Upper lobe of left lung (tissue), 6 donors: ENCODE measurements at regions not wholly inside any gene's neighbourhood (a gene's known extent, or its start where the extent isn't known, plus 50 kb on each side); places are given as distances from the start of the nearest gene placed in this dataset.

Experiments used
- ATAC-seq, 2 donors: fragments of 200-7000 bp; cut with Tn5 transposase; one replicate each; pipeline ENCODE4 v1.9.1; 2022; ENCODE audit warnings: mild to moderate bottlenecking in 2 of 2, moderate library complexity in 2 of 2; ENCODE audit not compliant: low FRiP score in 2 of 2
- DNase-seq, 2 donors: peaks; one replicate each; pipeline ENCODE4 v3.0.0-alpha.2; 2019 to 2020
- H3K27ac ChIP-seq, 4 donors: fragments of 200-600 bp; sonication (generic); one replicate each; pipeline ENCODE4 v1.5.1; 2016 to 2019
- H3K27me3 ChIP-seq, 4 donors: fragments of 200-600 bp; sonication (generic); one replicate each; pipeline ENCODE4 v1.5.1; 2017 to 2019
- H3K36me3 ChIP-seq, 4 donors: fragments of 200-600 bp; sonication (generic); one replicate each; pipeline ENCODE4 v1.5.1; 2016 to 2019
- H3K4me1 ChIP-seq, 4 donors: fragments of 200-600 bp; sonication (generic); one replicate each; pipeline ENCODE4 v1.5.1; 2018 to 2019
- H3K4me3 ChIP-seq, 4 donors: fragments of 200-600 bp; sonication (generic); one replicate each; pipeline ENCODE4 v1.5.1; 2017 to 2019; ENCODE audit warnings: mild to moderate bottlenecking in 2 of 4, moderate library complexity in 1 of 4
- H3K9me3 ChIP-seq, 4 donors: fragments of 200-600 bp; sonication (generic); one replicate each; pipeline ENCODE4 v1.5.1; 2018 to 2019
- EP300 ChIP-seq, 4 donors: sonication (generic); formaldehyde crosslinking; IDR thresholded peaks; one replicate each; pipeline ENCODE4 v1.5.1; 2017; ENCODE audit warnings: antibody characterized with exemption in 4 of 4, control low read depth in 2 of 4
- POLR2A ChIP-seq, 4 donors: fragments of 450-650 bp; IDR thresholded peaks; one replicate each; pipeline ENCODE4 v1.5.1; 2016 to 2017; ENCODE audit warnings: antibody characterized with exemption in 4 of 4, mild to moderate bottlenecking in 2 of 4
- POLR2AphosphoS5 ChIP-seq, 2 donors: sonication (generic); formaldehyde crosslinking; IDR thresholded peaks; one replicate each; pipeline ENCODE4 v1.5.1; 2017; ENCODE audit warnings: antibody characterized with exemption in 2 of 2
- WGBS, 2 donors: methylation state at CpG; one replicate each; pipeline ENCODE4 v1.1.5; 2017 to 2018; 5-methylcytosine and 5-hydroxymethylcytosine counted together
- TF ChIP-seq, protein P1 (sequence below), 6 experiments: fragments of 450-650 bp in 4 of 6; fragments of 200-600 bp in 2 of 6; sonication (generic) in 2 of 6; IDR thresholded peaks; one replicate each; pipeline ENCODE4 v1.5.1; 2016 to 2019; ENCODE audit warnings: antibody characterized with exemption in 6 of 6
- donor health status: DM: no; HTN: no; CAD: no; lungs with moderate emphysema.
- donor health status: DM: no; HTN: yes; CAD: no; lungs with severe emphysema.

DNA sequence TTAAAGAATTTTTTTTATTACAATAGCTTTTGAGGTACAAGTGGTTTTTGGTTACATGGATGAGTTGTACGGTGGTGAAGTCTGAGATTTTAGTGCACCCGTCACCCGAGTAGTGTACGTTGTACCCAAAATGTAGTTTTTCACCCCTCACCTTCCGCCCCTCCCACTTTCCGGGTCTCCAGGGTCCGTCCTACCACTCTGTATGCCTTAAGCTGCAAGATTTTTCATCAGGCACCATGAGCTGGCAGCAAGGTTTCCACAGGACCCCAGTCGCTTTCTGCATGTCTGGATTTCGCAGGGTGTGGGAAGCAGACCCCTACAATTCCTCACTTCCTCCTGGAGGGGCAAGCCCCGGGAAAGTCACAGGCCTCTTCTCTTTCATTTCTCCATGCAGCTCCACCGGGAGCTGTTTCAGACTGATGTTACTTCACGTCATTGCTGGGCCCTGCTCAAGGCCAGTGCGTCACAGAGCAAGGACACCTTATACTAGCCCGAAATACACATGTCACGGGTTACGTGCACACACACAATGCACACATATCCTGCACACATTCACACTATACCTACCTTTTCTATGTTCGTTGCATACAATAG, 179.1 kb downstream of the ZFP36L2 start:
- WGBS, 2 donors = 86 to 87% methylated on average over 17 of the region's 17 CpGs
- H3K27ac ChIP-seq = no peak overlapping the region
- ATAC-seq = peak in 1 of 2 donors; percentile 3

DNA sequence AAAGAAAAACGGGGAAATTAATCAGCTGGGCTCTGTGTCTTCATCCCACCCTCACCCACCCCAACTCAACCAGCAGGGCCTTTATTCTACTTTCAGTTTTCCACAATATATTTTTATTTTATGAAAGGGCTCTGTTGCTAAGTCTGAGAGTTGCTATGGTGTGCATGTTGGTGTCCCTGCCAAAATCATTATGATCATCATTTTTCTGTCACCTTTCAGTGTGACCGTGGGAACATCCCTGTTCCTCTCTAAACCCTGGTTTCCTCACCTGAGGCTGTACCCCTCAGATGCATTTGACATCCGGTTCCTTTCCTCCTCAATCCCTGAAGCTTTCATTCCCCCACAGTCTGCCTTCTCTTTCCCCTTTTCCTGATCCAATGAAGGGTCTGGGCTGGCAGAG, 180.5 kb downstream of the ZFP36L2 start:
- ATAC-seq = no peak
- Histone ChIP-seq H3K4me1 (peaks cover 4 to 11% (median 6%) of the 10 kb centered on the region in 4 donors), H3K36me3 (no peaks in the 10 kb centered on the region), H3K9me3 (no peaks in the 10 kb centered on the region), H3K27me3 (no peaks in the 10 kb centered on the region), H3K4me3 (no peak overlapping the region), H3K27ac (no peak overlapping the region)
- 84 to 91% methylated on average over 3 of the region's 3 CpGs for WGBS, 2 donors
- TF ChIP-seq POLR2A (IDR thresholded peaks at IDR 0.05) = no peak
- TF ChIP-seq, protein P1, sequence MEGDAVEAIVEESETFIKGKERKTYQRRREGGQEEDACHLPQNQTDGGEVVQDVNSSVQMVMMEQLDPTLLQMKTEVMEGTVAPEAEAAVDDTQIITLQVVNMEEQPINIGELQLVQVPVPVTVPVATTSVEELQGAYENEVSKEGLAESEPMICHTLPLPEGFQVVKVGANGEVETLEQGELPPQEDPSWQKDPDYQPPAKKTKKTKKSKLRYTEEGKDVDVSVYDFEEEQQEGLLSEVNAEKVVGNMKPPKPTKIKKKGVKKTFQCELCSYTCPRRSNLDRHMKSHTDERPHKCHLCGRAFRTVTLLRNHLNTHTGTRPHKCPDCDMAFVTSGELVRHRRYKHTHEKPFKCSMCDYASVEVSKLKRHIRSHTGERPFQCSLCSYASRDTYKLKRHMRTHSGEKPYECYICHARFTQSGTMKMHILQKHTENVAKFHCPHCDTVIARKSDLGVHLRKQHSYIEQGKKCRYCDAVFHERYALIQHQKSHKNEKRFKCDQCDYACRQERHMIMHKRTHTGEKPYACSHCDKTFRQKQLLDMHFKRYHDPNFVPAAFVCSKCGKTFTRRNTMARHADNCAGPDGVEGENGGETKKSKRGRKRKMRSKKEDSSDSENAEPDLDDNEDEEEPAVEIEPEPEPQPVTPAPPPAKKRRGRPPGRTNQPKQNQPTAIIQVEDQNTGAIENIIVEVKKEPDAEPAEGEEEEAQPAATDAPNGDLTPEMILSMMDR (IDR thresholded peaks at IDR 0.05) = no peak
- TF ChIP-seq POLR2AphosphoS5 (IDR thresholded peaks at IDR 0.05) = no peak
- TF ChIP-seq EP300 (IDR thresholded peaks at IDR 0.05) = no peak
- no peak for DNase-seq

More for the DNA sequence above, 179.1 kb downstream of the ZFP36L2 start:
- TF ChIP-seq POLR2AphosphoS5 (IDR thresholded peaks at IDR 0.05) = no peak
- no peak for TF ChIP-seq POLR2A (IDR thresholded peaks at IDR 0.05)
- TF ChIP-seq, protein P1 (IDR thresholded peaks at IDR 0.05) = no peak
- no peak for TF ChIP-seq EP300 (IDR thresholded peaks at IDR 0.05)
- no peak overlapping the region for H3K4me3 ChIP-seq
- no peaks in the 10 kb centered on the region for H3K9me3 ChIP-seq
- H3K4me1 ChIP-seq = peaks cover 4 to 11% (median 6%) of the 10 kb centered on the region in 4 donors
- no peak for DNase-seq
- H3K36me3 ChIP-seq = no peaks in the 10 kb centered on the region
- H3K27me3 ChIP-seq = no peaks in the 10 kb centered on the region

DNA sequence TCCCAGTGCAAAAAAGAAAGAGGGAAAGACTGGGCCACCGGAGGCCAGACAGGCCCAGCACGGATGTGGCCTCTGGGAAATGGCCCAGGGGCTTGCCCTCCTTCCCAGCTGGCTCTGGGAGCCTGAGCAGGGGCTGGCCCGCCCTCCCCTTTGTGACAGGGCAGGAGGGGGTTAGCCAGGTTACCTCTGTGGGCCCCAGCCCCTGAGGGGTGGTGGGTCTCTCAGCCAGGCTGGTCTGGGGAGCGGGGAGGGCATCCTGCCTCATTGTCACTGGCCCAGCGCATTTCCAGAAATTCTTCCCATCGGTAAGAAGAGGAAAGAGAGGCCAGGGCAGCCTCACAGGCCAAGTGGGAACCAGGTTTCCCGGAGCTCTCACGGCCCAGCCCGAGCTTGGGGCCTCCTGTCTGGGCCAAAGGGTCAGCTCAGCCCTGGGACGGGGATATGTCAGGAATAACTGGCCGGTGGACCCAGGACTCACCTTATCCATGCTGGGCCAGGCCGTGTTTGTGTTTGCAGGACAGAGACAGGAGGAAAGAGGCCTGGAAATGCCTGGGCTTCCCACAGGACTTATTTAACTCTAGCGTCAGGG, 182.2 kb downstream of the ZFP36L2 start:
- H3K4me3 ChIP-seq = no peak overlapping the region
- WGBS, 2 donors = 91 to 95% methylated on average over 10 to 13 of the region's 13 CpGs
- H3K36me3 ChIP-seq = no peaks in the 10 kb centered on the region
- H3K27me3 ChIP-seq = no peaks in the 10 kb centered on the region
- H3K9me3 ChIP-seq = no peaks in the 10 kb centered on the region
- H3K27ac ChIP-seq = no peak overlapping the region
- ATAC-seq = no peak
- H3K4me1 ChIP-seq = peaks cover 0 to 11% (median 6%) of the 10 kb centered on the region in 4 donors
- DNase-seq = no peak
- TF ChIP-seq, protein P1 (IDR thresholded peaks at IDR 0.05) = no peak

DNA sequence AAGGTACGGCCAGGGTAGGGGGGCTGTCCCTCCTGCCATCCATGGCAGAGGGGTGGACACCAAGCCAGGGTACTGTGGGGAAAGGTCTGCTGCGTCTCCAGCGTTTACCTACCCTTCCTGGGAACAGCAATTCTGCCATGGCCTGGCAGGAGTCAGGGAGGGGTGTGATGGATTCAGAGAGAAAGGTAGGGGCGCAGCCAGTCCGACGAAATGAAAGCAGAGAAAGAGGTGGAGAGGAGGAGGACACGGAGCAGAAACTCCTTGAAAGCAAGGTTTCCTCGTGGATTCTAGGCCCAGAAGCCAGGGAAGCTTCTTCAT, 182.9 kb downstream of the ZFP36L2 start:
- H3K36me3 ChIP-seq = no peaks in the 10 kb centered on the region
- H3K4me1 ChIP-seq = peaks cover 0 to 11% (median 6%) of the 10 kb centered on the region in 4 donors
- no peak for DNase-seq
- WGBS, 2 donors = 90 to 95% methylated on average over 8 of the region's 8 CpGs
- H3K9me3 ChIP-seq = no peaks in the 10 kb centered on the region
- no peaks in the 10 kb centered on the region for H3K27me3 ChIP-seq
- TF ChIP-seq POLR2AphosphoS5 (IDR thresholded peaks at IDR 0.05) = no peak
- TF ChIP-seq, protein P1 (IDR thresholded peaks at IDR 0.05) = no peak
- no peak for TF ChIP-seq EP300 (IDR thresholded peaks at IDR 0.05)
- no peak for TF ChIP-seq POLR2A (IDR thresholded peaks at IDR 0.05)
- no peak overlapping the region for H3K4me3 ChIP-seq
- no peak for ATAC-seq
- no peak overlapping the region for H3K27ac ChIP-seq
